ENCODE measurements at regions not wholly inside any gene's neighbourhood (a gene's known extent, or its start where the extent isn't known, plus 50 kb on each side); places are given as distances from the start of the nearest gene placed in this dataset.

DNA sequence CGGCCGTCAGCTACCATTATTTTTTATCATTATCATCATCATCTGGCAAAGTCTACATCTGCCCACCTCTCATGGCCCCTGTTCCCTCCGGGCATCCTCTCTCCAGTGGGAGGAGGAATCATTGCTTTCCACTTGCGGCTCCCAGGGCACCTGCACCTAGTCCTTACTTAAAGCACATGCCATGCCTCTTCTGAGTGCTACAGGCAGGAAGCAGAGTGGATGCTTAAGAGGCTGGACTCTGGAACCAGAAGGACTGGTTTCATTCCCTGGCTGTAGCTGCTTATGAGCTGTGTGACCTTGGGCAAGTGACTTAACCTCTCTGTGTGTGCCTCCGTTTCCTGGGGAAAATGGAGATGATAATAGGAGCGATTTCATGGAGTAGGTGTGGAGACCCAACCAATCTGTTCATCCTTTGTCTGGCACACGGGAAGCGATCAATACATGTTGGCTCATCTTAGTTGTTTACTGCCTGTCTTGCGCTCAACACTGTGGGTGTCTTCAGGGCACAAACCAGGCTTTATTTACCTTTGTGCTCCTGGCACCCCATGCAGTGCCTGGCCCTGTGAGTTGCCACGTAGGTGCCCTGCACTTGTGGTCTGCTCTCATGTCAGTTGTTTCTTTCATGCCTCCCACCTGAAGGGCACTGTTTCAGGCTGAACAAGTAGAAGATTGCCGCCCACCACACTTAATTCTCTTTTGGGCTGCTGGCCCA lies 317.0 kb upstream of the SULF2 start:
- H3K9me3 ChIP-seq: peaks cover 0 to 4% (median 0%) of the 10 kb centered on the region in 3 donors
- no peaks in the 10 kb centered on the region for H3K36me3 ChIP-seq
- H3K4me1 ChIP-seq: peaks cover 0 to 19% (median 0%) of the 10 kb centered on the region in 3 donors
- H3K27me3 ChIP-seq: peaks cover 0 to 5% (median 0%) of the 10 kb centered on the region in 4 donors
- no peak overlapping the region for H3K4me3 ChIP-seq
- no peak overlapping the region for H3K27ac ChIP-seq
- WGBS, 2 donors: 78 to 86% methylated on average over 6 to 10 of the region's 11 CpGs
- no peak for DNase-seq
- TF ChIP-seq POLR2A (IDR thresholded peaks at IDR 0.05): no peak
- TF ChIP-seq, protein P1, sequence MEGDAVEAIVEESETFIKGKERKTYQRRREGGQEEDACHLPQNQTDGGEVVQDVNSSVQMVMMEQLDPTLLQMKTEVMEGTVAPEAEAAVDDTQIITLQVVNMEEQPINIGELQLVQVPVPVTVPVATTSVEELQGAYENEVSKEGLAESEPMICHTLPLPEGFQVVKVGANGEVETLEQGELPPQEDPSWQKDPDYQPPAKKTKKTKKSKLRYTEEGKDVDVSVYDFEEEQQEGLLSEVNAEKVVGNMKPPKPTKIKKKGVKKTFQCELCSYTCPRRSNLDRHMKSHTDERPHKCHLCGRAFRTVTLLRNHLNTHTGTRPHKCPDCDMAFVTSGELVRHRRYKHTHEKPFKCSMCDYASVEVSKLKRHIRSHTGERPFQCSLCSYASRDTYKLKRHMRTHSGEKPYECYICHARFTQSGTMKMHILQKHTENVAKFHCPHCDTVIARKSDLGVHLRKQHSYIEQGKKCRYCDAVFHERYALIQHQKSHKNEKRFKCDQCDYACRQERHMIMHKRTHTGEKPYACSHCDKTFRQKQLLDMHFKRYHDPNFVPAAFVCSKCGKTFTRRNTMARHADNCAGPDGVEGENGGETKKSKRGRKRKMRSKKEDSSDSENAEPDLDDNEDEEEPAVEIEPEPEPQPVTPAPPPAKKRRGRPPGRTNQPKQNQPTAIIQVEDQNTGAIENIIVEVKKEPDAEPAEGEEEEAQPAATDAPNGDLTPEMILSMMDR (IDR thresholded peaks at IDR 0.05): no peak
- intact Hi-C loops (cut with DNase I): no loop called here

DNA sequence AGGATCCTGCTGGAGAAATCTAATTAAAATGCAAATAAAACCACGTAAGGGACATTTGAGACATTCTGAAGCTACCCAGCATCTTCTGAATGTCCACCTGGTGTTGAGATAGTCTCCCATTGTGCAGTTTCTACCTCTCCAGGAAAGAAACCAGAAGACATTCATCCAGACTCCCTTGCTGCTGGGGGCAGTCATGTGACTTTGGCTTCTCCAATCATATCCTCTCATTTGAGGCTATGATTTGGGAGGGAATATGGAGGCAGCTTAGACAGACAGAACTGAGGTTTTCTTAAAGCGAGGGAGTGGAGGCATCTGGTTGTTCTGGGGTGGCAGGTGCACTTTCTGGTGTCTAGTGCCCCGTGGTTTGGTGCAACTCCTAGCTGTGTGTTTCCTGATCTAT lies 315.2 kb upstream of the SULF2 start:
- Histone ChIP-seq H3K9me3 (no peaks in the 10 kb centered on the region), H3K36me3 (no peaks in the 10 kb centered on the region), H3K4me1 (peaks cover 0 to 19% (median 0%) of the 10 kb centered on the region in 3 donors), H3K27me3 (peaks cover 0 to 5% (median 0%) of the 10 kb centered on the region in 4 donors), H3K27ac (no peak overlapping the region), H3K4me3 (no peak overlapping the region)
- WGBS, 2 donors: 78 to 87% methylated on average over 3 of the region's 3 CpGs
- TF ChIP-seq POLR2A (IDR thresholded peaks at IDR 0.05): no peak
- TF ChIP-seq, protein P1 (IDR thresholded peaks at IDR 0.05): no peak
- intact Hi-C loops (cut with DNase I): no loop called here
- no peak for DNase-seq

DNA sequence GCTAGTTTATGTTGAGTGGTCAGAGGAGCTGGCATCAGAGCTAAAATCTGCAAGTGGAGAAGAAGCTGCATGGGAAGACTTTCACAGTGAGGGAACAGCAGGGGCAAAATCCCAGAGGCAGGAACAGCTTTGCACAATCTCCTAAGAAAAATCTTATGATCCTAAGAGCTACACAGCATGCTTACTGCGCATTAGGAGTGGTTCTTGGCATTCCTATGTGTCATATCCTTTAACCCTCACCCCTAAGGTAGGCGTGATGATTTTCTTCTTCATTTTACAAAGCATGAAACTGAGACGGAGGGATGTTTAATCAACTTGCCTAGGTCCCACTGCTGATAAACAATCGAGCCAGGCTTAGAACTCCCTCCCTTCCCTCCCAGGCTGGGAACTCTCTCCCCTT lies 313.6 kb upstream of the SULF2 start:
- WGBS, 2 donors: 61 to 63% methylated on average over 4 of the region's 4 CpGs
- Histone ChIP-seq H3K4me3 (no peak overlapping the region), H3K9me3 (no peaks in the 10 kb centered on the region), H3K27me3 (peaks cover 0 to 5% (median 0%) of the 10 kb centered on the region in 4 donors), H3K36me3 (no peaks in the 10 kb centered on the region), H3K27ac (no peak overlapping the region), H3K4me1 (peaks cover 0 to 19% (median 0%) of the 10 kb centered on the region in 3 donors)
- TF ChIP-seq, protein P1 (IDR thresholded peaks at IDR 0.05): no peak
- intact Hi-C loops (cut with DNase I): no loop called here
- no peak for DNase-seq

- DNase-seq: no peak
- intact Hi-C loops (cut with DNase I): no loop called here
- TF ChIP-seq, protein P1 (IDR thresholded peaks at IDR 0.05): no peak
- TF ChIP-seq POLR2A (IDR thresholded peaks at IDR 0.05): no peak
- H3K36me3 ChIP-seq: no peaks in the 10 kb centered on the region
- H3K4me1 ChIP-seq: peaks cover 0 to 14% (median 0%) of the 10 kb centered on the region in 3 donors
- no peaks in the 10 kb centered on the region for H3K9me3 ChIP-seq
- H3K4me3 ChIP-seq: no peak overlapping the region
- WGBS, 2 donors: 94% methylated on average over 2 of the region's 2 CpGs; no CpG with 5 or more reads in 1 of the 2 donors
- peaks cover 0 to 5% (median 0%) of the 10 kb centered on the region in 4 donors for H3K27me3 ChIP-seq
- H3K27ac ChIP-seq: no peak overlapping the region
These were observed 312.8 kb upstream of the SULF2 start for GRCh38 chr20:48098099-48098498.

DNA sequence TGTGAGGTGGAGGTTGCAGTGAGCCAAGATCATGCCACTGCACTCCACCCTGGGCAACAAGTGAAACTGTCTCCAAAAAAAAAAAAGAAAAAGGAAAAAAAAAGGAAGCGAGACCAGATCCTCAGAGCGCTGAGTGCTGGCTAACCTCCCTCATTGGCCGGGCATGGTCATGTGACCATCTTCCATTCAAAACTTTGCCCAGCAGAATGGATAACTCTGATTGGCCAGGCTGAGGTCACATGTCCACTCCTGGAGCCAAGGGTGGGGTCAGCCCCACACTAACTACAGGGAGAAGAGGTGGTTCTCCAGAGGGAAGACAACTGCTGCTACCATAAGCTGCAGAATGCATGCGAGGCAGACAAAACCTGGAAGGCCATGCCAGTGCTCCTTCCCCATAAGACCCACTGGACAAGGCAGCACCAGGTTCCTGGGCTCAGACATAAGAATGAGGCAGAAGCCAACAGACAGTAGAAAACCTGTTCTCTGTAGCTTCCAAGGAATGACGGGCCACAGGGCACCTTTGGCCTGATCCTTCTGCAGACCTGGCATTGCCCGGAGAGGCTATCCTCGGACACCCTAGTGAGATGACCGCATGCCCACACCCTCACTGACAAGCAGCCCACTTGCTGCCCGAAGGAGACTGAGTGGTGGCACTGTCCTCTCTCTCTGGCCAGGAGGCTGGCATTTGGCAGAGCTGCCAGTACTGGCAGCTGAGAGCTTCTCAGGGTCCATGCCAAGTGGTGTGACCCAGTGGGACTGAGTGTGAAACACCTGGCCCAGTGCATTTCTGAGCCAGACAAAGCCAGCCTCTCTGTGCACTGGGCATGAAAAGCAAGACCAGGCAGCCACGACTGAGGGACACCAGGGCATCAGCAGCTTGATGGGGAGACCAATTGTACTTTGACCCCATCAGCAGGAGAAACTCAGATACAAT lies 311.9 kb upstream of the SULF2 start:
- no peaks in the 10 kb centered on the region for H3K36me3 ChIP-seq
- peaks cover 0 to 7% (median 0%) of the 10 kb centered on the region in 4 donors for H3K27me3 ChIP-seq
- intact Hi-C loops (cut with DNase I): no loop called here
- peaks cover 0 to 11% (median 0%) of the 10 kb centered on the region in 3 donors for H3K4me1 ChIP-seq
- H3K27ac ChIP-seq: no peak overlapping the region
- DNase-seq: no peak
- no peaks in the 10 kb centered on the region for H3K9me3 ChIP-seq
- no peak for TF ChIP-seq POLR2A (IDR thresholded peaks at IDR 0.05)
- no peak overlapping the region for H3K4me3 ChIP-seq
- WGBS, 2 donors: 90 to 100% methylated on average over 4 to 9 of the region's 10 CpGs

Measured in esophagus squamous epithelium (tissue), 5 donors.